HEK293 (cell line): ENCODE measurements at regions not wholly inside any gene's neighbourhood (a gene's known extent, or its start where the extent isn't known, plus 50 kb on each side); places are given as distances from the start of the nearest gene placed in this dataset.

Source experiments
- CTCF ChIP-seq: fragments of 450-650 bp; formaldehyde crosslinking; IDR thresholded peaks from 2 replicates; pipeline ENCODE4 v1.5.1; 2016; ENCODE audit warnings: missing biosample characterization, missing genetic modification characterization
- HIC1 ChIP-seq: fragments of 450-650 bp; formaldehyde crosslinking; IDR thresholded peaks from 2 replicates; pipeline ENCODE4 v1.5.1; 2016; ENCODE audit warnings: missing biosample characterization, missing genetic modification characterization
- KLF8 ChIP-seq: fragments of 450-650 bp; formaldehyde crosslinking; IDR thresholded peaks from 2 replicates; pipeline ENCODE4 v1.5.1; 2016; ENCODE audit warnings: missing biosample characterization, missing genetic modification characterization
- OSR2 ChIP-seq: fragments of 450-650 bp; formaldehyde crosslinking; IDR thresholded peaks from 2 replicates; pipeline ENCODE4 v1.5.1; 2016; ENCODE audit warnings: missing biosample characterization, missing genetic modification characterization
- PATZ1 ChIP-seq: fragments of 450-650 bp; formaldehyde crosslinking; IDR thresholded peaks from 2 replicates; pipeline ENCODE4 v1.5.1; 2016; ENCODE audit warnings: missing biosample characterization, missing genetic modification characterization
- PBX3 ChIP-seq: sonication (generic); formaldehyde crosslinking; IDR thresholded peaks from 2 replicates; pipeline ENCODE4 v1.8.1; 2022; ENCODE audit warnings: mild to moderate bottlenecking, moderate library complexity, missing genetic modification reagents
- YY1 ChIP-seq: fragments of 450-650 bp; formaldehyde crosslinking; IDR thresholded peaks from 2 replicates; pipeline ENCODE4 v1.5.1; 2018; ENCODE audit warnings: missing biosample characterization, missing genetic modification characterization
- ZBTB8A ChIP-seq: fragments of 450-650 bp; formaldehyde crosslinking; IDR thresholded peaks from 2 replicates; pipeline ENCODE4 v1.5.1; 2016; ENCODE audit warnings: missing biosample characterization, missing genetic modification characterization
- ZFP37 ChIP-seq: fragments of 450-650 bp; formaldehyde crosslinking; IDR thresholded peaks from 2 replicates; pipeline ENCODE4 v1.5.1; 2016; ENCODE audit warnings: missing biosample characterization, missing genetic modification characterization
- ZIC2 ChIP-seq: fragments of 450-650 bp; formaldehyde crosslinking; IDR thresholded peaks from 2 replicates; pipeline ENCODE4 v1.5.1; 2016; ENCODE audit warnings: missing biosample characterization, missing genetic modification characterization
- ZNF354C ChIP-seq: fragments of 450-650 bp; formaldehyde crosslinking; IDR thresholded peaks from 2 replicates; pipeline ENCODE4 v1.5.1; 2016; ENCODE audit warnings: missing biosample characterization, missing genetic modification characterization, low read depth, borderline replicate concordance
- ZNF518A ChIP-seq: fragments of 450-650 bp; formaldehyde crosslinking; conservative IDR thresholded peaks from 2 replicates; pipeline ENCODE4 v1.5.1; 2016; ENCODE audit warnings: low read depth, missing biosample characterization, missing genetic modification characterization
- ZNF600 ChIP-seq: fragments of 450-650 bp; formaldehyde crosslinking; IDR thresholded peaks from 2 replicates; pipeline ENCODE4 v1.5.1; 2016; ENCODE audit warnings: missing biosample characterization, missing genetic modification characterization

- TF ChIP-seq ZNF518A (tag by site-specific recombination): no peak
- peak; percentile 62; the same call in 1 of the 2 replicates for TF ChIP-seq ZFP37
- no peak for TF ChIP-seq ZNF354C
- peak; percentile 83 for TF ChIP-seq ZBTB8A (tag by site-specific recombination)
- peak; percentile 78 for TF ChIP-seq PATZ1 (tag by site-specific recombination)
- TF ChIP-seq YY1 (tag by site-specific recombination): peak; percentile 62; the same call in 1 of the 2 replicates
- peak; percentile 50 for TF ChIP-seq ZNF600 (tag by site-specific recombination)
- peak; percentile 76 for TF ChIP-seq CTCF (tag by site-specific recombination)
- TF ChIP-seq ZIC2 (tag by site-specific recombination): peak; percentile 91
- TF ChIP-seq OSR2 (tag by site-specific recombination): 0 out of 2 replicates have a peak, but pooled peaks have one; percentile 40
- 0 out of 2 replicates have a peak, but pooled peaks have one; percentile 52 for TF ChIP-seq KLF8 (tag by site-specific recombination)
- TF ChIP-seq PBX3 (CRISPR knock-in tag): 0 out of 2 replicates have a peak, but pooled peaks have one; percentile 45
- TF ChIP-seq HIC1 (tag by site-specific recombination): 0 out of 2 replicates have a peak, but pooled peaks have one; percentile 47
Measured at GRCh38 chr12:65728848-65729793, 95.2 kb upstream of the HMGA2 start (continued).
